ENCODE measurements at regions not wholly inside any gene's neighbourhood (a gene's known extent, or its start where the extent isn't known, plus 50 kb on each side); places are given as distances from the start of the nearest gene placed in this dataset.

- Mint-ChIP-seq H3K36me3 (no peaks in the 10 kb centered on the region), H3K9me3 (peaks cover 73% of the 10 kb centered on the region), H3K4me3 (no peak overlapping the region), H3K4me1 (no peaks in the 10 kb centered on the region), H3K27ac (no peak overlapping the region), H3K27me3 (ENCODE audit: low read depth) (no peaks in the 10 kb centered on the region)
- no peak for DNase-seq (ENCODE audit: low spot score in 2 of 2, unreplicated experiment in 2 of 2)
- TF ChIP-seq CTCF (IDR thresholded peaks at IDR 0.05; ENCODE audit: unreplicated experiment), result no peak
These were observed 93.7 kb upstream of the CBLN4 start for GRCh38 chr20:56098981-56099500.

- Mint-ChIP-seq H3K4me1 (no peaks in the 10 kb centered on the region), H3K4me3 (no peak overlapping the region), H3K9me3 (peaks cover 65% of the 10 kb centered on the region), H3K27ac (no peak overlapping the region), H3K27me3 (ENCODE audit: low read depth) (no peaks in the 10 kb centered on the region), H3K36me3 (no peaks in the 10 kb centered on the region)
- no peak for DNase-seq (ENCODE audit: low spot score in 2 of 2, unreplicated experiment in 2 of 2)
- no peak for TF ChIP-seq CTCF (IDR thresholded peaks at IDR 0.05; ENCODE audit: unreplicated experiment)
These were observed 106.8 kb upstream of the CBLN4 start for GRCh38 chr20:56111961-56112730.

- Mint-ChIP-seq H3K36me3 (peaks cover 4% of the 10 kb centered on the region), H3K27ac (no peak overlapping the region), H3K4me1 (no peaks in the 10 kb centered on the region), H3K4me3 (no peak overlapping the region), H3K27me3 (ENCODE audit: low read depth) (no peaks in the 10 kb centered on the region), H3K9me3 (peaks cover 83% of the 10 kb centered on the region)
- no peak for TF ChIP-seq CTCF (IDR thresholded peaks at IDR 0.05; ENCODE audit: unreplicated experiment)
- DNase-seq (ENCODE audit: low spot score in 2 of 2, unreplicated experiment in 2 of 2), result no peak
These were observed 112.0 kb upstream of the CBLN4 start for GRCh38 chr20:56117350-56117749.

GRCh38 chr20:56121850-56122249 is 116.5 kb upstream of the CBLN4 start:
- H3K27ac Mint-ChIP-seq, result no peak overlapping the region
- H3K9me3 Mint-ChIP-seq, result peaks cover 86% of the 10 kb centered on the region
- H3K36me3 Mint-ChIP-seq, result peaks cover 6% of the 10 kb centered on the region
- no peak for DNase-seq (ENCODE audit: low spot score in 2 of 2, unreplicated experiment in 2 of 2)
- H3K4me3 Mint-ChIP-seq, result no peak overlapping the region
- TF ChIP-seq CTCF (IDR thresholded peaks at IDR 0.05; ENCODE audit: unreplicated experiment), result no peak
- H3K27me3 Mint-ChIP-seq (ENCODE audit: low read depth), result no peaks in the 10 kb centered on the region
- no peaks in the 10 kb centered on the region for H3K4me1 Mint-ChIP-seq

- no peak for TF ChIP-seq CTCF (IDR thresholded peaks at IDR 0.05; ENCODE audit: unreplicated experiment)
- DNase-seq (ENCODE audit: low spot score in 2 of 2, unreplicated experiment in 2 of 2), result no peak
- H3K27me3 Mint-ChIP-seq (ENCODE audit: low read depth), result no peaks in the 10 kb centered on the region
- no peak overlapping the region for H3K27ac Mint-ChIP-seq
- peaks cover 90% of the 10 kb centered on the region for H3K9me3 Mint-ChIP-seq
- no peaks in the 10 kb centered on the region for H3K4me1 Mint-ChIP-seq
- no peaks in the 10 kb centered on the region for H3K36me3 Mint-ChIP-seq
- no peak overlapping the region for H3K4me3 Mint-ChIP-seq
These were observed 104.8 kb upstream of the MC3R start for GRCh38 chr20:56143759-56144158.
